GM21717 (cell line): ENCODE measurements at regions not wholly inside any gene's neighbourhood (a gene's known extent, or its start where the extent isn't known, plus 50 kb on each side); places are given as distances from the start of the nearest gene placed in this dataset.

Experiments used
- ATAC-seq: cut with Tn5 transposase; IDR thresholded peaks from one replicate; pipeline ENCODE4 v1.9.1; 2021; ENCODE audit warnings: mild to moderate bottlenecking, moderate library complexity; ENCODE audit not compliant: unreplicated experiment

GRCh38 chr1:201763455-201764140, 65.4 kb upstream of the IPO9 start:
- ATAC-seq = no peak

- no peak for ATAC-seq
Measured at GRCh38 chr1:201764166-201764565, 64.8 kb upstream of the IPO9 start.

- no peak for ATAC-seq
Measured at GRCh38 chr1:201764579-201764978, 64.4 kb upstream of the IPO9 start.

GRCh38 chr1:201766131-201766866, 62.7 kb upstream of the IPO9 start:
- no peak for ATAC-seq

- ATAC-seq = no peak
Measured at GRCh38 chr1:201767339-201767738, 61.6 kb upstream of the IPO9 start.

- no peak for ATAC-seq
Measured at GRCh38 chr1:201769072-201769471, 59.9 kb upstream of the IPO9 start.

- no peak for ATAC-seq
Measured at GRCh38 chr1:201769966-201770365, 59.0 kb upstream of the IPO9 start.

GRCh38 chr1:201771466-201771865, 57.5 kb upstream of the IPO9 start:
- ATAC-seq = no peak

GRCh38 chr1:201772178-201772577, 56.8 kb upstream of the IPO9 start:
- no peak for ATAC-seq

- ATAC-seq = no peak
Measured at GRCh38 chr1:201773764-201774163, 55.2 kb upstream of the IPO9 start.

GRCh38 chr1:201774224-201774982, 54.6 kb upstream of the IPO9 start:
- no peak for ATAC-seq

GRCh38 chr1:201774983-201775344, 54.0 kb upstream of the IPO9 start:
- no peak for ATAC-seq

- ATAC-seq = no peak
Measured at GRCh38 chr1:201775380-201775779, 53.6 kb upstream of the IPO9 start.

GRCh38 chr1:201778279-201779065, 50.5 kb upstream of the IPO9 start:
- no peak for ATAC-seq
